Esophagus squamous epithelium (tissue), 5 donors: ENCODE measurements at regions not wholly inside any gene's neighbourhood (a gene's known extent, or its start where the extent isn't known, plus 50 kb on each side); places are given as distances from the start of the nearest gene placed in this dataset.

ENCODE experiments used
- DNase-seq: peaks from one replicate; lab custom pipeline; 2025; lab: John Stamatoyannopoulos, UW
- H3K27ac ChIP-seq, 4 donors: fragments of 200-600 bp; sonication (generic); one replicate each; pipeline ENCODE4 v1.5.1; 2016 to 2019; ENCODE audit warnings: mild to moderate bottlenecking in 1 of 4
- H3K27me3 ChIP-seq, 4 donors: fragments of 200-600 bp; sonication (generic); 1 replicate in 3 of 4; 2 replicates in 1 of 4; pipeline versions ENCODE4 v1.5.1 to v1.6.0; 2017 to 2021; ENCODE audit warnings: antibody characterized with exemption in 1 of 4
- H3K36me3 ChIP-seq, 3 donors: fragments of 200-600 bp; sonication (generic); one replicate each; pipeline ENCODE4 v1.5.1; 2016 to 2019
- H3K4me1 ChIP-seq, 3 donors: fragments of 200-600 bp; sonication (generic); one replicate each; pipeline ENCODE4 v1.5.1; 2017 to 2019
- H3K4me3 ChIP-seq, 4 donors: fragments of 200-600 bp; sonication (generic); 1 replicate in 3 of 4; 2 replicates in 1 of 4; pipeline ENCODE4 v1.5.1; 2016 to 2019; ENCODE audit warnings: mild to moderate bottlenecking in 2 of 4, moderate library complexity in 1 of 4
- H3K9me3 ChIP-seq, 3 donors: fragments of 200-600 bp; sonication (generic); one replicate each; pipeline ENCODE4 v1.5.1; 2016 to 2019
- CTCF ChIP-seq, 6 experiments: fragments of 450-650 bp in 4 of 6; fragments of 200-600 bp in 2 of 6; sonication (generic) in 2 of 6; IDR thresholded peaks; one replicate each; pipeline ENCODE4 v1.5.1; 2016 to 2019; ENCODE audit warnings: antibody characterized with exemption in 6 of 6, mild to moderate bottlenecking in 4 of 6, moderate library complexity in 4 of 6
- POLR2A ChIP-seq, 4 donors: fragments of 450-650 bp; IDR thresholded peaks; one replicate each; pipeline ENCODE4 v1.6.1; 2017; ENCODE audit warnings: antibody characterized with exemption in 4 of 4, mild to moderate bottlenecking in 4 of 4, moderate library complexity in 3 of 4
- WGBS, 2 donors: methylation state at CpG; one replicate each; pipeline ENCODE4 v1.1.5; 2018; 5-methylcytosine and 5-hydroxymethylcytosine counted together
- intact Hi-C: fragments of 100-400 bp; cut with DNase I; formaldehyde crosslinking; loops from one replicate; pipeline ENCODE4 v1.15.0; 2022
- donor health status: DM: yes; HTN: yes; CAD: no.

- no peaks in the 10 kb centered on the region for H3K4me1 ChIP-seq
- no peaks in the 10 kb centered on the region for H3K36me3 ChIP-seq
- no peaks in the 10 kb centered on the region for H3K9me3 ChIP-seq
- TF ChIP-seq POLR2A (IDR thresholded peaks at IDR 0.05) (no peak), CTCF (IDR thresholded peaks at IDR 0.05) (no peak)
- no peak for DNase-seq
- H3K27ac ChIP-seq, result no peak overlapping the region
- H3K27me3 ChIP-seq, result no peaks in the 10 kb centered on the region
- H3K4me3 ChIP-seq, result no peak overlapping the region
- WGBS, 2 donors, result 69 to 70% methylated on average over 5 of the region's 5 CpGs
- intact Hi-C loops, result no loop called here
Measured at GRCh38 chr4:154041640-154042039, 252.8 kb upstream of the SFRP2 start.

- intact Hi-C loops, result no loop called here
- 29 to 58% methylated on average over 4 of the region's 4 CpGs for WGBS, 2 donors
- TF ChIP-seq CTCF (IDR thresholded peaks at IDR 0.05) (no peak), POLR2A (IDR thresholded peaks at IDR 0.05) (no peak)
- no peaks in the 10 kb centered on the region for H3K36me3 ChIP-seq
- no peak for DNase-seq
- H3K4me1 ChIP-seq, result no peaks in the 10 kb centered on the region
- peaks cover 0 to 6% (median 0%) of the 10 kb centered on the region in 4 donors for H3K27me3 ChIP-seq
- H3K27ac ChIP-seq, result no peak overlapping the region
- H3K4me3 ChIP-seq, result no peak overlapping the region
- H3K9me3 ChIP-seq, result no peaks in the 10 kb centered on the region
Measured at GRCh38 chr4:154039435-154040343, 250.8 kb upstream of the SFRP2 start.

GRCh38 chr4:154036856-154037255 lies 248.0 kb upstream of the SFRP2 start:
- Histone ChIP-seq H3K4me1 (no peaks in the 10 kb centered on the region), H3K27me3 (peaks cover 0 to 6% (median 0%) of the 10 kb centered on the region in 4 donors), H3K9me3 (peaks cover 0 to 3% (median 0%) of the 10 kb centered on the region in 3 donors), H3K4me3 (no peak overlapping the region), H3K36me3 (no peaks in the 10 kb centered on the region), H3K27ac (no peak overlapping the region)
- TF ChIP-seq POLR2A (IDR thresholded peaks at IDR 0.05) (no peak), CTCF (IDR thresholded peaks at IDR 0.05) (no peak)
- no peak for DNase-seq
- WGBS, 2 donors, result 48 to 72% methylated on average over 3 of the region's 3 CpGs
- intact Hi-C loops, result no loop called here

GRCh38 chr4:154035341-154035740 lies 246.5 kb upstream of the SFRP2 start:
- H3K27ac ChIP-seq, result no peak overlapping the region
- peaks cover 0 to 6% (median 0%) of the 10 kb centered on the region in 4 donors for H3K27me3 ChIP-seq
- no peaks in the 10 kb centered on the region for H3K4me1 ChIP-seq
- H3K9me3 ChIP-seq, result peaks cover 0 to 5% (median 0%) of the 10 kb centered on the region in 3 donors
- no peak for TF ChIP-seq CTCF (IDR thresholded peaks at IDR 0.05)
- 65 to 69% methylated on average over 1 of the region's 1 CpG for WGBS, 2 donors
- intact Hi-C loops, result no loop called here
- no peak for DNase-seq
- no peaks in the 10 kb centered on the region for H3K36me3 ChIP-seq
- H3K4me3 ChIP-seq, result no peak overlapping the region

- 21 to 30% methylated on average over 3 of the region's 3 CpGs for WGBS, 2 donors
- no peak overlapping the region for H3K4me3 ChIP-seq
- intact Hi-C loops, result no loop called here
- H3K27ac ChIP-seq, result no peak overlapping the region
- H3K4me1 ChIP-seq, result no peaks in the 10 kb centered on the region
- no peak for DNase-seq
- H3K36me3 ChIP-seq, result no peaks in the 10 kb centered on the region
- peaks cover 0 to 6% (median 0%) of the 10 kb centered on the region in 4 donors for H3K27me3 ChIP-seq
- peaks cover 0 to 5% (median 0%) of the 10 kb centered on the region in 3 donors for H3K9me3 ChIP-seq
- TF ChIP-seq CTCF (IDR thresholded peaks at IDR 0.05) (no peak), POLR2A (IDR thresholded peaks at IDR 0.05) (no peak)
Measured at GRCh38 chr4:154033921-154034320, 245.0 kb upstream of the SFRP2 start.
